HG03060 (cell line): ENCODE measurements at regions not wholly inside any gene's neighbourhood (a gene's known extent, or its start where the extent isn't known, plus 50 kb on each side); places are given as distances from the start of the nearest gene placed in this dataset.

ENCODE experiments used
- ATAC-seq: cut with Tn5 transposase; IDR thresholded peaks from one replicate; pipeline ENCODE4 v1.9.1; 2021; ENCODE audit warnings: low read depth, moderate number of reproducible peaks; ENCODE audit not compliant: unreplicated experiment

- no peak for ATAC-seq
These were observed 500.3 kb upstream of the SMIM21 start for GRCh38 chr18:75927791-75928190.

GRCh38 chr18:75926811-75927210, 499.3 kb upstream of the SMIM21 start:
- no peak for ATAC-seq

- no peak for ATAC-seq
These were observed 495.7 kb upstream of the SMIM21 start for GRCh38 chr18:75923169-75923568.

- ATAC-seq, result no peak
These were observed 489.1 kb upstream of the SMIM21 start for GRCh38 chr18:75916624-75916982.

- no peak for ATAC-seq
These were observed 488.6 kb upstream of the SMIM21 start for GRCh38 chr18:75915941-75916623.

- ATAC-seq, result no peak
These were observed 485.3 kb upstream of the SMIM21 start for GRCh38 chr18:75912829-75913228.

GRCh38 chr18:75904416-75904815, 476.9 kb upstream of the SMIM21 start:
- ATAC-seq, result no peak

- no peak for ATAC-seq
These were observed 471.1 kb upstream of the SMIM21 start for GRCh38 chr18:75898651-75899050.

- ATAC-seq, result no peak
These were observed 469.9 kb upstream of the SMIM21 start for GRCh38 chr18:75897386-75897785.

- no peak for ATAC-seq
These were observed 469.4 kb upstream of the SMIM21 start for GRCh38 chr18:75896865-75897264.

GRCh38 chr18:75895135-75895534, 467.6 kb upstream of the SMIM21 start:
- no peak for ATAC-seq

GRCh38 chr18:75884728-75885127, 457.2 kb upstream of the SMIM21 start:
- no peak for ATAC-seq

GRCh38 chr18:75880925-75881504, 453.5 kb upstream of the SMIM21 start:
- ATAC-seq, result no peak

- no peak for ATAC-seq
These were observed 452.8 kb upstream of the SMIM21 start for GRCh38 chr18:75880266-75880665.

GRCh38 chr18:75879196-75879595, 451.7 kb upstream of the SMIM21 start:
- no peak for ATAC-seq

- no peak for ATAC-seq
These were observed 448.1 kb upstream of the SMIM21 start for GRCh38 chr18:75875559-75875958.

GRCh38 chr18:75874401-75875089, 447.0 kb upstream of the SMIM21 start:
- ATAC-seq, result no peak

GRCh38 chr18:75871596-75871995, 444.1 kb upstream of the SMIM21 start:
- no peak for ATAC-seq

- ATAC-seq, result no peak
These were observed 441.7 kb upstream of the SMIM21 start for GRCh38 chr18:75869162-75869561.

- no peak for ATAC-seq
These were observed 440.5 kb upstream of the SMIM21 start for GRCh38 chr18:75868031-75868430.

- no peak for ATAC-seq
These were observed 438.1 kb upstream of the SMIM21 start for GRCh38 chr18:75865639-75866038.

GRCh38 chr18:75864816-75865215, 437.3 kb upstream of the SMIM21 start:
- no peak for ATAC-seq
